Mesenchymal stem cell (in vitro differentiated cells and primary cell): ENCODE measurements at regions not wholly inside any gene's neighbourhood (a gene's known extent, or its start where the extent isn't known, plus 50 kb on each side); places are given as distances from the start of the nearest gene placed in this dataset.
A peak's percentile ranks its signal among the peaks of the same experiment; 100 is the strongest.
"Not testable (repeated sequence)": the region's sequence is repeated elsewhere in the genome, so short reads cannot be mapped to it uniquely, and the experiment has no call there.

ENCODE experiments used
- DNase-seq: peaks from one replicate; pipeline ENCODE4 v3.0.0-alpha.2; 2013
- H2AFZ ChIP-seq: one replicate; pipeline ENCODE4 v1.6.1; 2013; ENCODE audit warnings: low read depth, mild to moderate bottlenecking, control low read depth, inconsistent platforms, low read length, moderate library complexity
- H2AK5ac ChIP-seq: 2 replicates; pipeline ENCODE4 v1.6.1; 2013; ENCODE audit warnings: low read length, moderate library complexity, mild to moderate bottlenecking, inconsistent platforms; ENCODE audit not compliant: severe bottlenecking
- H2BK120ac ChIP-seq: one replicate; pipeline ENCODE4 v1.6.1; 2013; ENCODE audit warnings: low read depth, mild to moderate bottlenecking, inconsistent platforms, low read length, moderate library complexity
- H2BK12ac ChIP-seq, 2 experiments: one replicate each; pipeline ENCODE4 v1.6.1; 2013; ENCODE audit warnings: inconsistent platforms in 2 of 2, low read length in 2 of 2, mild to moderate bottlenecking in 2 of 2, moderate library complexity in 2 of 2, control low read depth in 1 of 2
- H2BK15ac ChIP-seq: one replicate; pipeline ENCODE4 v1.6.1; 2013; ENCODE audit warnings: mild to moderate bottlenecking, low read depth, inconsistent platforms; ENCODE audit not compliant: poor library complexity, severe bottlenecking
- H2BK5ac ChIP-seq: 2 replicates; pipeline ENCODE4 v1.6.1; 2013; ENCODE audit warnings: low read depth, mild to moderate bottlenecking, low read length, control low read depth, inconsistent platforms; ENCODE audit not compliant: poor library complexity, severe bottlenecking
- H3K14ac ChIP-seq, 2 experiments: one replicate each; pipeline ENCODE4 v1.6.1; 2013; ENCODE audit warnings: inconsistent platforms in 2 of 2, low read length in 2 of 2, control low read depth in 1 of 2, mild to moderate bottlenecking in 1 of 2, moderate library complexity in 1 of 2
- H3K18ac ChIP-seq, 2 experiments: one replicate each; pipeline ENCODE4 v1.6.1; 2013; ENCODE audit warnings: inconsistent platforms in 2 of 2, low read length in 2 of 2, control low read depth in 1 of 2, low read depth in 1 of 2, mild to moderate bottlenecking in 1 of 2
- H3K23ac ChIP-seq, 2 experiments: one replicate each; pipeline ENCODE4 v1.6.1; 2013; ENCODE audit warnings: inconsistent platforms in 2 of 2, low read length in 2 of 2, mild to moderate bottlenecking in 2 of 2, moderate library complexity in 2 of 2, control low read depth in 1 of 2
- H3K27ac ChIP-seq: 2 replicates; pipeline ENCODE4 v1.5.1; 2013; ENCODE audit warnings: mild to moderate bottlenecking, moderate library complexity, low read length, control low read depth, inconsistent platforms; ENCODE audit not compliant: poor library complexity, severe bottlenecking
- H3K27me3 ChIP-seq, 2 experiments: 2 replicates each; pipeline versions ENCODE4 v1.6.1 to v1.7.0; 2013; ENCODE audit warnings: low read length in 2 of 2, mild to moderate bottlenecking in 2 of 2, moderate library complexity in 2 of 2, control low read depth in 1 of 2, inconsistent platforms in 1 of 2; ENCODE audit not compliant: control insufficient read depth in 1 of 2, insufficient read depth in 1 of 2
- H3K36me3 ChIP-seq, 2 experiments: 2 replicates each; pipeline versions ENCODE4 v1.6.1 to v1.7.0; 2013; ENCODE audit warnings: low read length in 2 of 2, control low read depth in 1 of 2, inconsistent platforms in 1 of 2, low read depth in 1 of 2, mild to moderate bottlenecking in 1 of 2; ENCODE audit not compliant: insufficient read depth in 2 of 2, control insufficient read depth in 1 of 2
- H3K4ac ChIP-seq, 2 experiments: one replicate each; pipeline ENCODE4 v1.6.1; 2013; ENCODE audit warnings: inconsistent platforms in 2 of 2, low read length in 2 of 2, mild to moderate bottlenecking in 2 of 2, moderate library complexity in 2 of 2, control low read depth in 1 of 2, low read depth in 1 of 2
- H3K4me1 ChIP-seq: 2 replicates; pipeline ENCODE4 v1.6.1; 2013; ENCODE audit warnings: low read depth, low read length, control low read depth; ENCODE audit not compliant: control insufficient read depth, insufficient read depth
- H3K4me2 ChIP-seq: 2 replicates; pipeline ENCODE4 v1.6.1; 2013; ENCODE audit warnings: low read length, mild to moderate bottlenecking, inconsistent platforms; ENCODE audit not compliant: poor library complexity, severe bottlenecking
- H3K4me3 ChIP-seq, 2 experiments: 2 replicates each; pipeline versions ENCODE4 v1.5.1 to v1.7.0; 2013; ENCODE audit warnings: low read length in 2 of 2, mild to moderate bottlenecking in 2 of 2, control low read depth in 1 of 2, low read depth in 1 of 2; ENCODE audit not compliant: insufficient read depth in 1 of 2
- H3K79me1 ChIP-seq: replicated peaks from 2 replicates; pipeline ENCODE4 v1.6.1; 2013; ENCODE audit warnings: mild to moderate bottlenecking, control low read depth, low read length, inconsistent platforms; ENCODE audit not compliant: poor library complexity, severe bottlenecking
- H3K9ac ChIP-seq: 2 replicates; pipeline ENCODE4 v1.7.0; 2013; ENCODE audit warnings: mild to moderate bottlenecking, low read length, moderate library complexity
- H3K9me3 ChIP-seq: 2 replicates; pipeline ENCODE4 v1.7.0; 2013; ENCODE audit warnings: mild to moderate bottlenecking, low read length; ENCODE audit not compliant: control insufficient read depth
- H4K8ac ChIP-seq: one replicate; pipeline ENCODE4 v1.6.1; 2013; ENCODE audit warnings: inconsistent platforms, mild to moderate bottlenecking, low read length, moderate library complexity
- H4K91ac ChIP-seq: one replicate; pipeline ENCODE4 v1.6.1; 2013; ENCODE audit warnings: mild to moderate bottlenecking, low read length, inconsistent platforms
- WGBS: methylation state at CpG from one replicate; pipeline ENCODE4 v1.1.7; 2013; ENCODE audit warnings: mixed read lengths; 5-methylcytosine and 5-hydroxymethylcytosine counted together

DNA sequence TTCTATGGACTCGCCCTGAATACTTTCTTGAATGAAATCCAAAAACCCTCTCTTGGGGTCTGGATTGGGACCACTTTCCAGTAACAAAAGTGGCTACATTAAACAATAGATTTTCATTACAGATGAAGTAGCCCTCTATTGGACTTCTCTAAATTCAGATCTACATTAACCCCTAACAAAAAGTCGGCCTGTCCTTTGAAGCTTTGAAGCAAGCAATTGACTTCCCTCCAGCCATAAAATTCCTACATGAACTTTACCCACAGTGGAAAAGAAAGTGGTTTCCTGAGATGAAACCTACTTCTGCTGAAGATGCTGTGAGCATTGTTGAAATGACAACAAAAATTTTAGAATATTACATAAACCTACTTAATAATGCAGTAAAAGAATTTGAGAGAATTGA lies 967.1 kb upstream of the ROBO1 start:
- H3K27ac ChIP-seq: no peak overlapping the region
- H3K23ac ChIP-seq: no peak overlapping the region
- no peak overlapping the region for H3K14ac ChIP-seq
- 78% methylated on average over 2 of the region's 2 CpGs for WGBS
- no peaks in the 10 kb centered on the region for H3K27me3 ChIP-seq
- H3K4me2 ChIP-seq: no peak overlapping the region
- no peak overlapping the region for H3K9ac ChIP-seq
- no peak overlapping the region for H2AFZ ChIP-seq
- no peak overlapping the region for H4K8ac ChIP-seq
- no peak overlapping the region for H2BK5ac ChIP-seq
- no peaks in the 10 kb centered on the region for H3K4me1 ChIP-seq
- H3K79me1 ChIP-seq: no peaks in the 10 kb centered on the region
- no peaks in the 10 kb centered on the region for H3K9me3 ChIP-seq
- no peak overlapping the region for H4K91ac ChIP-seq
- no peak overlapping the region for H3K18ac ChIP-seq
- H2BK12ac ChIP-seq: no peak overlapping the region
- no peak overlapping the region for H3K4me3 ChIP-seq
- H2BK120ac ChIP-seq: no peak overlapping the region
- H2AK5ac ChIP-seq: no peak overlapping the region
- no peak for DNase-seq
- no peak overlapping the region for H3K4ac ChIP-seq
- no peaks in the 10 kb centered on the region for H3K36me3 ChIP-seq
- no peak overlapping the region for H2BK15ac ChIP-seq

DNA sequence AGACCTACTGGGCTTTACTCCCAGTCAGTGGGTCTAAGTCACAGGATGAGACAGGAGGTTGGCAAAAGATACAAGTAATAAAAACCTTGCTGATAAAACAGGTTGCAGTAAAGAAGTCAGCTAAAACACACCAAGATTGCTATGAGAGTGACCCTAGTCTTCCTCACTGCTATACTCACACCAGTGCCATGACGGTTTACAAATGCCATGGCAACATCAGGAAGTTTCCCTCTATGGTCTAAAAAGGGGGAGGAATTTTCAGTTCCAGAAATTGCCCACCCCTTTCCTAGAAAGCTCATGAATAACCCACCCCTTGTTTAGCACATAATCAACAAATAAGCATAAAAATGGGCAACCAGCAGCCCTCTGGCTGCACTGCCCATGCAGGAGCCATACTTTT lies 966.7 kb upstream of the ROBO1 start:
- Histone ChIP-seq H3K9me3 (no peaks in the 10 kb centered on the region), H2BK15ac (no peak overlapping the region), H4K91ac (no peak overlapping the region), H3K79me1 (no peaks in the 10 kb centered on the region), H2BK12ac (no peak overlapping the region), H2AK5ac (no peak overlapping the region), H3K14ac (no peak overlapping the region), H3K4me1 (no peaks in the 10 kb centered on the region), H4K8ac (no peak overlapping the region), H3K27ac (peak overlapping the region; percentile 63), H3K9ac (no peak overlapping the region), H3K27me3 (no peaks in the 10 kb centered on the region), H3K4me3 (no peak overlapping the region), H2AFZ (no peak overlapping the region), H2BK120ac (no peak overlapping the region), H3K23ac (no peak overlapping the region), H3K18ac (no peak overlapping the region), H3K4ac (no peak overlapping the region), H3K4me2 (peak overlapping the region; percentile 36), H3K36me3 (no peaks in the 10 kb centered on the region), H2BK5ac (no peak overlapping the region)
- DNase-seq: peak; percentile 1
- 67% methylated on average over 1 of the region's 1 CpG for WGBS

DNA sequence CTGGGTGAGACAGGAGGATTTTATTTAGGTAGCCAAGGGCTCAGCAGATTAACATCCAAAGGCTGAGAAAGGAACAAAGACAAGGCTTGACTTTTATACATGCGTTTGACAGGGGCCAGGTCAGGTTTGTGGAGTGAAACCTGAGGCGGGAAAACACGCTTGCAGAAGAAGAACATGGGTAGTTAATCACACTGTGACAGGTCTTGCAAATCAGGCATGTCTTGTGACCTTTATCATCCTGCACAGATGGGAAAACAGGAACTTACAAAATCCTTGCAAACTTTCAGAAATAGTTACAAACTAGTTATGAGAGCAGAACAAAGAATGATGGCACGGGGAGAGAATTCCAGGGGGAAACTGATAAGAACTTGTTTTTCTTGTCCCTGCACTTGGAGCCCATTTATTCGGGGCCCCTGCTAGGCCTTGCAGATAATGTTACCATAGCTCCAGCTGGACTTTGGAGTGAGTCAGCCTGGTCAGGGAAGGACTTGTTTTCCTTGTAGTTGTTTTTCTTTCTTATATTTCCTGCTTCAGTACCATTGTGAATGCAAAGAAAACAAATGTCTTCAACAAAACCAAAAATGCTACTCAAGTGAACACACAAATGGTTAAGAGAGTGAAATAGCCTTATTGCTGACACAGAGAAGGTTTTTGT lies 965.9 kb upstream of the ROBO1 start:
- no peak overlapping the region for H4K91ac ChIP-seq
- H2BK12ac ChIP-seq: no peak overlapping the region
- no peak overlapping the region for H3K4ac ChIP-seq
- no peaks in the 10 kb centered on the region for H3K36me3 ChIP-seq
- peak; percentile 41 for DNase-seq
- H3K9ac ChIP-seq: no peak overlapping the region
- no peak overlapping the region for H2BK15ac ChIP-seq
- H3K27ac ChIP-seq: peak overlapping the region; percentile 63
- H3K79me1 ChIP-seq: no peaks in the 10 kb centered on the region
- no peaks in the 10 kb centered on the region for H3K9me3 ChIP-seq
- H2BK5ac ChIP-seq: no peak overlapping the region
- no peaks in the 10 kb centered on the region for H3K4me1 ChIP-seq
- no peak overlapping the region for H2AK5ac ChIP-seq
- H3K27me3 ChIP-seq: no peaks in the 10 kb centered on the region
- no peak overlapping the region for H3K4me3 ChIP-seq
- H3K4me2 ChIP-seq: no peak overlapping the region
- 36% methylated on average over 5 of the region's 5 CpGs for WGBS
- no peak overlapping the region for H2AFZ ChIP-seq
- no peak overlapping the region for H2BK120ac ChIP-seq
- no peak overlapping the region for H4K8ac ChIP-seq
- no peak overlapping the region for H3K18ac ChIP-seq
- H3K14ac ChIP-seq: no peak overlapping the region
- no peak overlapping the region for H3K23ac ChIP-seq

DNA sequence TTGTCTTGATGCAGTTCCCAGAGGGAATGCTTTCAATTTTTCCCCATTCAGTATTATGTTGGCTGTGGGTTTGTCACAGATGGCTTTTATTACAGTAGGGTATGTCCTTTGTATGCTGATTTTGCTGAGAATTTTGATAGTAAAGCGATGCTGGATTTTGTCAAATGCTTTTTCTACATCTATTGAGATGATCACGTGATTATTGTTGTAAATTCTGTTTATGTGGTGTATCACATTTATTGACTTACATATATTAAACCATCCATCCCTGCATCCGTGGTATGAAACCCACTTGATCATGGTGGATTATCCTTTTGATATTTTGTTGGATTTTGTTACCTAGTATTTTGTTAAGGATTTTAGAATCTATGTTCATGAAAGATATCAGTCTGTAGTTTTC lies 959.8 kb upstream of the ROBO1 start:
- not testable (repeated sequence) for H3K9me3 ChIP-seq, H4K91ac ChIP-seq, H2BK120ac ChIP-seq, H3K36me3 ChIP-seq, H3K14ac ChIP-seq, H4K8ac ChIP-seq, DNase-seq, H2BK5ac ChIP-seq, H3K27me3 ChIP-seq, H3K9ac ChIP-seq, H3K4me3 ChIP-seq, H3K27ac ChIP-seq, H3K4me2 ChIP-seq, H2BK15ac ChIP-seq, H2AK5ac ChIP-seq, H3K23ac ChIP-seq, H3K79me1 ChIP-seq, H2AFZ ChIP-seq, H3K18ac ChIP-seq, H2BK12ac ChIP-seq, H3K4me1 ChIP-seq, H3K4ac ChIP-seq
- WGBS: 55% methylated on average over 2 of the region's 3 CpGs
